H1 (cell line): ENCODE measurements at regions not wholly inside any gene's neighbourhood (a gene's known extent, or its start where the extent isn't known, plus 50 kb on each side); places are given as distances from the start of the nearest gene placed in this dataset.

Source experiments
- ATF3 ChIP-seq: IDR thresholded peaks from 2 replicates; pipeline ENCODE4 v1.6.1; 2011; ENCODE audit warnings: low read depth, mild to moderate bottlenecking, low read length; ENCODE audit not compliant: insufficient read depth
- CTCF ChIP-seq, 3 experiments: IDR thresholded peaks; 1 replicate in 2 of 3; 2 replicates in 1 of 3; pipeline versions ENCODE4 v1.5.1 to v1.6.1; 2011; ENCODE audit warnings: low read length in 3 of 3, mild to moderate bottlenecking in 3 of 3, inconsistent platforms in 2 of 3, low read depth in 1 of 3, moderate library complexity in 1 of 3; ENCODE audit not compliant: insufficient read depth in 1 of 3; ENCODE audit errors: control extremely low read depth in 1 of 3
- EGR1 ChIP-seq: IDR thresholded peaks from 2 replicates; pipeline ENCODE4 v1.6.1; 2011; ENCODE audit warnings: low read depth, low read length, borderline replicate concordance
- GABPA ChIP-seq: IDR thresholded peaks from 2 replicates; pipeline ENCODE4 v1.6.1; 2011; ENCODE audit warnings: mild to moderate bottlenecking, low read length, moderate library complexity, borderline replicate concordance; ENCODE audit not compliant: insufficient read depth
- GTF2F1 ChIP-seq: IDR thresholded peaks from 2 replicates; pipeline ENCODE4 v1.6.1; 2012; ENCODE audit warnings: low read depth, low read length, improper control_type of control experiment, borderline replicate concordance
- JUND ChIP-seq: IDR thresholded peaks from 2 replicates; pipeline ENCODE4 v1.6.1; 2011; ENCODE audit warnings: mild to moderate bottlenecking, improper control_type of control experiment, low read length
- POLR2A ChIP-seq, 2 experiments: IDR thresholded peaks; 1 replicate in 1 of 2; 2 replicates in 1 of 2; pipeline ENCODE4 v1.6.1; 2011; ENCODE audit warnings: low read depth in 2 of 2, low read length in 2 of 2, mild to moderate bottlenecking in 2 of 2; ENCODE audit errors: control extremely low read depth in 1 of 2
- POLR2AphosphoS5 ChIP-seq: IDR thresholded peaks from 2 replicates; pipeline ENCODE4 v1.6.1; 2011; ENCODE audit warnings: low read depth, low read length
- RNF2 ChIP-seq: fragments of 200-900, 300-1000 bp; sonication (generic); IDR thresholded peaks from 2 replicates; pipeline ENCODE4 v1.7.1; 2016; ENCODE audit warnings: borderline replicate concordance, low read depth, mild to moderate bottlenecking, antibody characterized with exemption, low read length; ENCODE audit not compliant: poor library complexity, severe bottlenecking; ENCODE audit errors: missing control alignments
- TCF12 ChIP-seq: IDR thresholded peaks from 2 replicates; pipeline ENCODE4 v1.6.1; 2011; ENCODE audit warnings: low read depth, mild to moderate bottlenecking, low read length

GRCh38 chr11:37929100-37929653 lies 1331.1 kb upstream of the RAG2 start:
- TF ChIP-seq CTCF (IDR thresholded peaks at IDR 0.05; ENCODE audit: control extremely low read depth in 1 of 3, insufficient read depth in 1 of 3, low read depth in 1 of 3, low read length in 3 of 3), result no peak
- no peak for TF ChIP-seq JUND
- no peak for TF ChIP-seq GTF2F1
- no peak for TF ChIP-seq RNF2
- TF ChIP-seq EGR1, result no peak
- TF ChIP-seq TCF12, result no peak
- no peak for TF ChIP-seq POLR2A (IDR thresholded peaks at IDR 0.05; ENCODE audit: control extremely low read depth in 1 of 2, low read depth in 2 of 2, low read length in 2 of 2)
- TF ChIP-seq GABPA, result no peak
- no peak for TF ChIP-seq ATF3
- TF ChIP-seq POLR2AphosphoS5, result no peak
